ENCODE measurements at regions not wholly inside any gene's neighbourhood (a gene's known extent, or its start where the extent isn't known, plus 50 kb on each side); places are given as distances from the start of the nearest gene placed in this dataset.

DNA sequence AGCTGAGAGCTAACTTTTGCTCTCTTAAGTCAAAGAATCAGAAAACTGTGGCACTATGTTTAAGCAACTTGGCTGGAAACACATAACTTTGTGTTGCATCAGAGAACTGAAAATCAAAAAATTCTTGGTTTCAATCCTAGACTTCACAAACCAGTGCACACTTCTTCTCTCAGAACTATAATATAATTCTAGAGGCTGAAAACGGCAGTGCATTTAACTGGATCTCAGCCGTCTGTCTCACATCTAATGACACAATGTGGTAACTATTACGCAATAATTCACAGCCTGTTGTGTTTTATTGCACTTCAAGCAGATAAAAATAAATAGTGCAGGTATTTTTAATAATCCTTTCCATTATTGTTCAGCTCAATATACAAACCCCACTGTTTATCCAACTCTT lies 260.6 kb upstream of the DIAPH2 start:
- H3K9me3 ChIP-seq, result no peaks in the 10 kb centered on the region
- ATAC-seq (no peak), DNase-seq (no peak)
- no peak overlapping the region for H3K27ac ChIP-seq
- H3K36me3 ChIP-seq, result no peaks in the 10 kb centered on the region
- no peak for TF ChIP-seq POLR2A (IDR thresholded peaks at IDR 0.05)
- TF ChIP-seq, protein P1, sequence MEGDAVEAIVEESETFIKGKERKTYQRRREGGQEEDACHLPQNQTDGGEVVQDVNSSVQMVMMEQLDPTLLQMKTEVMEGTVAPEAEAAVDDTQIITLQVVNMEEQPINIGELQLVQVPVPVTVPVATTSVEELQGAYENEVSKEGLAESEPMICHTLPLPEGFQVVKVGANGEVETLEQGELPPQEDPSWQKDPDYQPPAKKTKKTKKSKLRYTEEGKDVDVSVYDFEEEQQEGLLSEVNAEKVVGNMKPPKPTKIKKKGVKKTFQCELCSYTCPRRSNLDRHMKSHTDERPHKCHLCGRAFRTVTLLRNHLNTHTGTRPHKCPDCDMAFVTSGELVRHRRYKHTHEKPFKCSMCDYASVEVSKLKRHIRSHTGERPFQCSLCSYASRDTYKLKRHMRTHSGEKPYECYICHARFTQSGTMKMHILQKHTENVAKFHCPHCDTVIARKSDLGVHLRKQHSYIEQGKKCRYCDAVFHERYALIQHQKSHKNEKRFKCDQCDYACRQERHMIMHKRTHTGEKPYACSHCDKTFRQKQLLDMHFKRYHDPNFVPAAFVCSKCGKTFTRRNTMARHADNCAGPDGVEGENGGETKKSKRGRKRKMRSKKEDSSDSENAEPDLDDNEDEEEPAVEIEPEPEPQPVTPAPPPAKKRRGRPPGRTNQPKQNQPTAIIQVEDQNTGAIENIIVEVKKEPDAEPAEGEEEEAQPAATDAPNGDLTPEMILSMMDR (IDR thresholded peaks at IDR 0.05), result no peak
- H3K4me1 ChIP-seq, result no peaks in the 10 kb centered on the region
- intact Hi-C loops (cut with DNase I), result no loop called here
- 64 to 76% (median 71%) methylated on average over 3 of the region's 3 CpGs for WGBS, 4 donors
- H3K27me3 ChIP-seq, result no peaks in the 10 kb centered on the region
- H3K4me3 ChIP-seq, result no peak overlapping the region

GRCh38 chrX:96425200-96425599 lies 259.4 kb upstream of the DIAPH2 start:
- no peaks in the 10 kb centered on the region for H3K9me3 ChIP-seq
- ATAC-seq, result no peak
- no peaks in the 10 kb centered on the region for H3K36me3 ChIP-seq
- no peaks in the 10 kb centered on the region for H3K27me3 ChIP-seq
- no peak overlapping the region for H3K27ac ChIP-seq
- DNase-seq, result no peak
- H3K4me1 ChIP-seq, result no peaks in the 10 kb centered on the region
- intact Hi-C loops (cut with DNase I), result no loop called here
- no peak overlapping the region for H3K4me3 ChIP-seq
- TF ChIP-seq, protein P1 (IDR thresholded peaks at IDR 0.05), result no peak
- TF ChIP-seq POLR2A (IDR thresholded peaks at IDR 0.05), result no peak

- Histone ChIP-seq H3K9me3 (no peaks in the 10 kb centered on the region), H3K4me1 (peaks cover 0 to 14% (median 0%) of the 10 kb centered on the region in 12 donors), H3K4me3 (no peak overlapping the region), H3K36me3 (no peaks in the 10 kb centered on the region), H3K27ac (peak overlapping the region in 1 of 12 donors; percentile 43), H3K27me3 (no peaks in the 10 kb centered on the region)
- no peak for DNase-seq
- 49 to 63% (median 52%) methylated on average over 2 of the region's 2 CpGs for WGBS, 4 donors
- ATAC-seq, result no peak
- intact Hi-C loops (cut with DNase I), result no loop called here
- TF ChIP-seq POLR2A (IDR thresholded peaks at IDR 0.05), result no peak
- TF ChIP-seq, protein P1 (IDR thresholded peaks at IDR 0.05), result no peak
These were observed 253.7 kb upstream of the DIAPH2 start for GRCh38 chrX:96430756-96431455.

GRCh38 chrX:96432647-96433046 lies 252.0 kb upstream of the DIAPH2 start:
- 69 to 90% (median 81%) methylated on average over 1 of the region's 1 CpG for whole genome bisulfite sequencing, 4 donors

More at GRCh38 chrX:96432647-96433046, 252.0 kb upstream of the DIAPH2 start:
- H3K27ac ChIP-seq, result no peak overlapping the region
- H3K27me3 ChIP-seq, result no peaks in the 10 kb centered on the region
- TF ChIP-seq, protein P1 (IDR thresholded peaks at IDR 0.05), result no peak
- TF ChIP-seq POLR2A (IDR thresholded peaks at IDR 0.05), result no peak
- H3K4me1 ChIP-seq, result peaks cover 0 to 18% (median 0%) of the 10 kb centered on the region in 12 donors
- ATAC-seq, result no peak
- H3K4me3 ChIP-seq, result no peak overlapping the region
- H3K9me3 ChIP-seq, result no peaks in the 10 kb centered on the region
- no peak for DNase-seq
- H3K36me3 ChIP-seq, result no peaks in the 10 kb centered on the region
- intact Hi-C loops (cut with DNase I), result no loop called here

All from heart left ventricle (tissue), 16 donors.